Nephron (organoid): ENCODE measurements at regions not wholly inside any gene's neighbourhood (a gene's known extent, or its start where the extent isn't known, plus 50 kb on each side); places are given as distances from the start of the nearest gene placed in this dataset.
"Not testable (repeated sequence)": the region's sequence is repeated elsewhere in the genome, so short reads cannot be mapped to it uniquely, and the experiment has no call there.

Source experiments
- H3K27ac Mint-ChIP-seq, 3 experiments: 2 replicates each; pipeline ENCODE4 v1.8.0; 2020; ENCODE audit warnings: mixed read lengths in 3 of 3, mild to moderate bottlenecking in 2 of 3, moderate library complexity in 1 of 3
- H3K27me3 Mint-ChIP-seq: 2 replicates; pipeline ENCODE4 v1.8.0; 2021; ENCODE audit warnings: low read depth, mild to moderate bottlenecking, moderate library complexity, mixed read lengths
- H3K36me3 Mint-ChIP-seq: 2 replicates; pipeline ENCODE4 v1.8.0; 2020; ENCODE audit warnings: low read depth, mixed read lengths
- H3K4me1 Mint-ChIP-seq: 2 replicates; pipeline ENCODE4 v1.8.0; 2020; ENCODE audit warnings: mixed read lengths
- H3K4me3 Mint-ChIP-seq, 3 experiments: 2 replicates each; pipeline ENCODE4 v1.8.0; 2020; ENCODE audit warnings: mild to moderate bottlenecking in 3 of 3, mixed read lengths in 3 of 3, moderate library complexity in 2 of 3
- H3K9me3 Mint-ChIP-seq: 2 replicates; pipeline ENCODE4 v1.8.0; 2020; ENCODE audit warnings: mixed read lengths
- CTCF ChIP-seq, 3 experiments: fragments of 200-600 bp; sonication (generic); IDR thresholded peaks; one replicate each; pipeline ENCODE4 v1.5.0; 2021; ENCODE audit warnings: antibody characterized with exemption in 3 of 3; ENCODE audit not compliant: unreplicated experiment in 3 of 3

GRCh38 chr6:12355354-12355753, 65.2 kb downstream of the EDN1 start:
- no peak for TF ChIP-seq CTCF (IDR thresholded peaks at IDR 0.05; ENCODE audit: unreplicated experiment in 3 of 3)
- no peaks in the 10 kb centered on the region for H3K36me3 Mint-ChIP-seq
- no peak overlapping the region for H3K27ac Mint-ChIP-seq
- H3K9me3 Mint-ChIP-seq, result peaks cover 14% of the 10 kb centered on the region
- H3K4me3 Mint-ChIP-seq, result no peak overlapping the region
- H3K4me1 Mint-ChIP-seq, result no peaks in the 10 kb centered on the region
- H3K27me3 Mint-ChIP-seq, result no peaks in the 10 kb centered on the region

GRCh38 chr6:12356431-12356830, 66.3 kb downstream of the EDN1 start:
- H3K4me1 Mint-ChIP-seq, result no peaks in the 10 kb centered on the region
- peaks cover 8% of the 10 kb centered on the region for H3K9me3 Mint-ChIP-seq
- no peaks in the 10 kb centered on the region for H3K27me3 Mint-ChIP-seq
- no peak overlapping the region for H3K27ac Mint-ChIP-seq
- H3K36me3 Mint-ChIP-seq, result no peaks in the 10 kb centered on the region
- TF ChIP-seq CTCF (IDR thresholded peaks at IDR 0.05; ENCODE audit: unreplicated experiment in 3 of 3), result no peak
- H3K4me3 Mint-ChIP-seq, result no peak overlapping the region

- Mint-ChIP-seq H3K27ac (no peak overlapping the region), H3K36me3 (no peaks in the 10 kb centered on the region), H3K4me3 (no peak overlapping the region), H3K27me3 (no peaks in the 10 kb centered on the region), H3K9me3 (peaks cover 3% of the 10 kb centered on the region), H3K4me1 (no peaks in the 10 kb centered on the region)
- TF ChIP-seq CTCF (IDR thresholded peaks at IDR 0.05; ENCODE audit: unreplicated experiment in 3 of 3), result no peak
Observed at GRCh38 chr6:12356983-12357972, 67.1 kb downstream of the EDN1 start.

GRCh38 chr6:12359036-12359435, 68.9 kb downstream of the EDN1 start:
- H3K9me3 Mint-ChIP-seq, result no peaks in the 10 kb centered on the region
- H3K4me1 Mint-ChIP-seq, result peaks cover 5% of the 10 kb centered on the region
- no peak overlapping the region for H3K4me3 Mint-ChIP-seq
- H3K27me3 Mint-ChIP-seq, result no peaks in the 10 kb centered on the region
- H3K36me3 Mint-ChIP-seq, result no peaks in the 10 kb centered on the region
- no peak for TF ChIP-seq CTCF (IDR thresholded peaks at IDR 0.05; ENCODE audit: unreplicated experiment in 3 of 3)
- no peak overlapping the region for H3K27ac Mint-ChIP-seq

- Mint-ChIP-seq H3K36me3 (no peaks in the 10 kb centered on the region), H3K27me3 (no peaks in the 10 kb centered on the region), H3K4me3 (no peak overlapping the region), H3K4me1 (peaks cover 11% of the 10 kb centered on the region), H3K27ac (no peak overlapping the region), H3K9me3 (no peaks in the 10 kb centered on the region)
- no peak for TF ChIP-seq CTCF (IDR thresholded peaks at IDR 0.05; ENCODE audit: unreplicated experiment in 3 of 3)
Observed at GRCh38 chr6:12361042-12361765, 71.0 kb downstream of the EDN1 start.

GRCh38 chr6:12363277-12363650, 73.1 kb downstream of the EDN1 start:
- not testable (repeated sequence) for H3K36me3 Mint-ChIP-seq, H3K27me3 Mint-ChIP-seq, H3K9me3 Mint-ChIP-seq, H3K4me3 Mint-ChIP-seq
- H3K4me1 Mint-ChIP-seq, result peaks cover 11% of the 10 kb centered on the region
- peak overlapping the region in 2 of 3 experiments; percentile 99 for H3K27ac Mint-ChIP-seq
